K562 (cell line): ENCODE measurements at regions not wholly inside any gene's neighbourhood (a gene's known extent, or its start where the extent isn't known, plus 50 kb on each side); places are given as distances from the start of the nearest gene placed in this dataset.

Experiments used
- ATAC-seq: fragments of 200-7000 bp; cut with Tn5 transposase; 3 replicates; pipeline ENCODE4 v1.9.1; 2020; ENCODE audit warnings: moderate library complexity
- BruUV-seq: library from RNA; stranded (reverse); fragments of 400-500 nt; replicated peaks from 2 replicates; lab custom pipeline; 2021; lab: Mats Ljungman, UMichigan
- CTCF ChIA-PET: fragments of 300-600 bp; formaldehyde crosslinking; extraction: SDS; loops from one replicate; lab custom pipeline; 2021; ENCODE audit warnings: low intra/inter-chr PET ratio; lab: Yijun Ruan, JAX
- POLR2A ChIA-PET: fragments of 300-600, 350-650 bp; sonication (Branson Sonifier 250); formaldehyde crosslinking; extraction: SDS; loops from one replicate; lab custom pipeline; 2021; ENCODE audit warnings: antibody characterized with exemption, inconsistent platforms; lab: Yijun Ruan, JAX
- DNase-seq, 4 experiments: peaks; one replicate each; pipeline versions ENCODE4 v3.0.0 to v3.0.0-alpha.2; 2011 to 2018; ENCODE audit warnings: low spot score in 3 of 4, mixed read lengths in 3 of 4; ENCODE audit errors: extremely low read depth in 1 of 4
- FAIRE-seq: peaks from 2 replicates; lab custom pipeline; 2011; peaks lifted over from hg19 to GRCh38; lab: Jason Lieb, UNC
- H2AFZ ChIP-seq: 2 replicates; pipeline ENCODE4 v1.6.0; 2011; ENCODE audit warnings: low read depth, low read length, control low read depth, inconsistent platforms
- H3K27ac ChIP-seq: fragments of 200-600 bp; 3 replicates; pipeline ENCODE4 v1.8.0; 2011; ENCODE audit warnings: low read depth, mild to moderate bottlenecking, control low read depth, inconsistent platforms, low read length, moderate library complexity, mixed read lengths; ENCODE audit errors: extremely low read depth
- H3K27me3 ChIP-seq, 2 experiments: fragments of 300-600 bp in 1 of 2; 2 replicates in 1 of 2; 3 replicates in 1 of 2; pipeline versions ENCODE4 v1.6.0 to v1.8.0; 2011; ENCODE audit warnings: inconsistent platforms in 2 of 2, low read length in 2 of 2, mild to moderate bottlenecking in 1 of 2, mixed read lengths in 1 of 2, moderate library complexity in 1 of 2; ENCODE audit not compliant: control insufficient read depth in 2 of 2, insufficient read depth in 2 of 2
- H3K36me3 ChIP-seq: fragments of 300-600 bp; 3 replicates; pipeline ENCODE4 v1.8.0; 2011; ENCODE audit warnings: mild to moderate bottlenecking, low read length, inconsistent platforms; ENCODE audit not compliant: control insufficient read depth, insufficient read depth
- H3K4me1 ChIP-seq, 2 experiments: fragments of 200-600 bp in 1 of 2; replicated peaks in 1 of 2; 2 replicates in 1 of 2; 3 replicates in 1 of 2; pipeline versions ENCODE4 v1.5.1 to v1.8.0; 2011; ENCODE audit warnings: inconsistent platforms in 2 of 2, low read length in 2 of 2, mild to moderate bottlenecking in 1 of 2, mixed read lengths in 1 of 2, moderate library complexity in 1 of 2; ENCODE audit not compliant: control insufficient read depth in 2 of 2, insufficient read depth in 2 of 2
- H3K4me2 ChIP-seq: 2 replicates; pipeline ENCODE4 v1.6.1; 2011; ENCODE audit warnings: low read length, control low read depth, inconsistent platforms, mixed read lengths; ENCODE audit not compliant: insufficient read depth
- H3K4me3 ChIP-seq: fragments of 200-600 bp; sonication (generic), shearing (Covaris generic); 2 replicates; pipeline ENCODE4 v1.5.1; 2016; ENCODE audit warnings: control low read depth, inconsistent platforms
- H3K79me2 ChIP-seq: fragments of 200-600 bp; 3 replicates; pipeline ENCODE4 v1.8.0; 2011; ENCODE audit warnings: low read length, inconsistent platforms; ENCODE audit not compliant: control insufficient read depth, insufficient read depth
- H3K9ac ChIP-seq, 2 experiments: 2 replicates each; pipeline versions ENCODE4 v1.6.0 to v1.6.1; 2011; ENCODE audit warnings: low read depth in 2 of 2, low read length in 2 of 2, control low read depth in 1 of 2, inconsistent platforms in 1 of 2, mild to moderate bottlenecking in 1 of 2, mixed read lengths in 1 of 2; ENCODE audit not compliant: insufficient read depth in 1 of 2
- H3K9me1 ChIP-seq: one replicate; pipeline ENCODE4 v1.6.0; 2011; ENCODE audit warnings: inconsistent platforms, mild to moderate bottlenecking, low read length, moderate library complexity; ENCODE audit not compliant: control insufficient read depth, insufficient read depth
- H3K9me3 ChIP-seq: replicated peaks from 2 replicates; pipeline ENCODE4 v1.5.1; 2011; ENCODE audit warnings: low read depth, low read length, inconsistent platforms; ENCODE audit not compliant: control insufficient read depth, insufficient read depth
- H4K20me1 ChIP-seq: replicated peaks from 2 replicates; pipeline ENCODE4 v1.6.1; 2011; ENCODE audit warnings: low read length, inconsistent platforms, mixed read lengths; ENCODE audit not compliant: control insufficient read depth, insufficient read depth
- CEBPB ChIP-seq: fragments of 450-650 bp; IDR thresholded peaks from 2 replicates; pipeline ENCODE4 v1.6.1; 2016; ENCODE audit warnings: missing genetic modification characterization, missing compliant biosample characterization
- ETV1 ChIP-seq: fragments of 450-650 bp; conservative IDR thresholded peaks from 2 replicates; pipeline ENCODE4 v1.6.1; 2016; ENCODE audit warnings: missing genetic modification characterization, control low read depth, low read depth, missing compliant biosample characterization
- FOXA3 ChIP-seq, 2 experiments: fragments of 450-650 bp in 1 of 2; sonication (generic) in 1 of 2; formaldehyde crosslinking; IDR thresholded peaks in 1 of 2; conservative IDR thresholded peaks in 1 of 2; 2 replicates each; pipeline versions ENCODE4 v1.4.0 to v1.8.0; 2020 to 2022; ENCODE audit warnings: mild to moderate bottlenecking in 2 of 2, missing genetic modification reagents in 1 of 2
- POLR2A ChIP-seq: fragments of 450-650 bp; conservative IDR thresholded peaks from 2 replicates; pipeline ENCODE4 v1.6.1; 2016
- REST ChIP-seq, 2 experiments: fragments of 450-650 bp; formaldehyde crosslinking in 1 of 2; IDR thresholded peaks; 2 replicates each; pipeline versions ENCODE4 v1.4.0 to v1.6.1; 2014 to 2020; ENCODE audit warnings: mild to moderate bottlenecking in 2 of 2, borderline replicate concordance in 1 of 2, low read depth in 1 of 2
- SNIP1 ChIP-seq: fragments of 450-650 bp; IDR thresholded peaks from 2 replicates; pipeline ENCODE4 v1.7.1; 2017; ENCODE audit warnings: low read depth, mild to moderate bottlenecking
- TEAD2 ChIP-seq: fragments of 450-650 bp; IDR thresholded peaks from 2 replicates; pipeline ENCODE4 v1.6.1; 2016; ENCODE audit warnings: missing genetic modification characterization, control low read depth, missing compliant biosample characterization
- TFAM ChIP-seq: fragments of 250-450 bp; sonication (Bioruptor Pico); conservative IDR thresholded peaks from 2 replicates; pipeline ENCODE4 v1.5.0; 2021; ENCODE audit warnings: mild to moderate bottlenecking, moderate library complexity
- ZNF431 ChIP-seq: sonication (generic); formaldehyde crosslinking; IDR thresholded peaks from 2 replicates; pipeline ENCODE4 v1.8.0; 2022; ENCODE audit warnings: mild to moderate bottlenecking, missing genetic modification reagents
- ZNF76 ChIP-seq: fragments of 250-450 bp; sonication (Bioruptor Pico); IDR thresholded peaks from 2 replicates; pipeline ENCODE4 v1.4.0; 2020; ENCODE audit warnings: mild to moderate bottlenecking, moderate library complexity, borderline replicate concordance
- ZNF780A ChIP-seq: fragments of 250-450 bp; sonication (Bioruptor Pico); IDR thresholded peaks from 2 replicates; pipeline ENCODE4 v1.5.0; 2021; ENCODE audit warnings: mild to moderate bottlenecking
- WGBS: fragments of 100-300 bp; shearing (Covaris generic); methylation state at CpG from one replicate; pipeline ENCODE4 v1.1.6; 2016; ENCODE audit warnings: low coverage, mixed read lengths; ENCODE audit not compliant: insufficient coverage; ENCODE audit errors: missing lambda C conversion rate; 5-methylcytosine and 5-hydroxymethylcytosine counted together
- in situ Hi-C: fragments of 300-500 bp; cut with MboI; formaldehyde crosslinking; loops from 4 replicates; pipeline ENCODE4 v1.15.0; 2018; ENCODE audit warnings: inconsistent platforms, mixed read lengths
- intact Hi-C: fragments of 100-400 bp; cut with micrococcal nuclease; formaldehyde crosslinking; loops from 2 replicates; pipeline ENCODE4 v1.14.2; 2022
- TF ChIP-seq, protein P1 (sequence below): fragments of 450-650 bp; IDR thresholded peaks from 2 replicates; pipeline ENCODE4 v1.7.1; 2018; ENCODE audit warnings: mild to moderate bottlenecking, low read depth; ENCODE audit not compliant: partially characterized antibody

DNA sequence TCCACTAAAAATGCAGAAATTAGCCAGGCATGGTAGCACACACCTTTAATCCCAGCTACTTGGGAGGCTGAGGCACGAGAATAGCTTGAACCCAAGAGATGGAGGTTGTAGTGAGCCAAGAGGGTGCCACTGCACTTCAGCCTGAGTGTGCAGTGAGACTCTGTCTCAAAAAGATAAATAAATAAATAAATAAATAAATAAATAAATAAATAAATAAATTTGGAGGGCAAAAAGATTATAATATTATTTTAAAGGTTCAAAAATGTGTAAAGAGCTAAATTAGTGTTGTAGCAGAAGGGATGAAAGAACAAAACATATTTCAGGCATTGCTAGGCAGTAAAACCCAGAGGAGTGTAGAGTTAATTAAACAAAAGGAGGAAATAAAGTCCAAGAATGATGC, 1136.4 kb upstream of the CDH2 start (continued):
- TF ChIP-seq ZNF431 (CRISPR knock-in tag) (no peak), POLR2A (no peak), TFAM (no peak), FOXA3 (CRISPR knock-in tag; conservative IDR thresholded peaks at IDR 0.05 in 1 of 2, IDR thresholded peaks at IDR 0.05 in 1 of 2) (no peak), ZNF780A (CRISPR knock-in tag) (no peak), CEBPB (no peak)

DNA sequence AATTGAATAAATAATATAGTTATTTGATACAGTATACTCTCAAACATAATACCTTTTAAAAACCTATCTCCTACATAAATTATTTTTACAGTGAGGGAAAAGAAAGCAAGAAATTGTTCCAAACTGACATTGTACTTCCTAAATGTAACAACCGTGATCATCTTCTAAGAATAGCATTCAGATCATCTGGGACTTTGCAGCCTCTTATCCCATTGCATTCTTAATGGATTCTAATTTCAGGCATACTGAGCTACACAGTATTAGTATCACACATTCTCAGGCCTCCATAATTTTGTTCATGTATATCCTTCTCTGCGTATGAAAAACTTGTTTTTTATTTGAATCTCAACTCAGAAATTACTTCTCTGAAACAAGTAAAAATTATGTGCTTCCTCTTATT, 1134.7 kb upstream of the CDH2 start:
- Histone ChIP-seq H3K27me3 (no peaks in the 10 kb centered on the region), H3K27ac (no peak overlapping the region), H3K9me1 (no peaks in the 10 kb centered on the region), H3K9me3 (no peaks in the 10 kb centered on the region; the same call in 1 of the 2 replicates), H4K20me1 (no peaks in the 10 kb centered on the region), H3K4me3 (no peak overlapping the region), H3K4me1 (no peaks in the 10 kb centered on the region), H3K4me2 (no peak overlapping the region), H2AFZ (no peak overlapping the region), H3K36me3 (no peaks in the 10 kb centered on the region), H3K9ac (no peak overlapping the region), H3K79me2 (no peaks in the 10 kb centered on the region)
- ATAC-seq (no peak), FAIRE-seq (no peak), DNase-seq (no peak)
- POLR2A ChIA-PET: no interaction called here
- in situ Hi-C loops: no loop called here
- intact Hi-C loops: no loop called here
- no TSS peak for BruUV-seq
- WGBS: 5% methylated on average over 2 of the region's 2 CpGs
- CTCF ChIA-PET: no interaction called here
- TF ChIP-seq TEAD2 (tag) (no peak), REST (IDR thresholded peaks at IDR 0.05; ENCODE audit: borderline replicate concordance) (no peak), REST (CRISPR knock-in tag; IDR thresholded peaks at IDR 0.05; ENCODE audit: low read depth) (no peak), SNIP1 (no peak), ETV1 (tag) (no peak), ZNF76 (CRISPR knock-in tag) (no peak)
- TF ChIP-seq, protein P1, sequence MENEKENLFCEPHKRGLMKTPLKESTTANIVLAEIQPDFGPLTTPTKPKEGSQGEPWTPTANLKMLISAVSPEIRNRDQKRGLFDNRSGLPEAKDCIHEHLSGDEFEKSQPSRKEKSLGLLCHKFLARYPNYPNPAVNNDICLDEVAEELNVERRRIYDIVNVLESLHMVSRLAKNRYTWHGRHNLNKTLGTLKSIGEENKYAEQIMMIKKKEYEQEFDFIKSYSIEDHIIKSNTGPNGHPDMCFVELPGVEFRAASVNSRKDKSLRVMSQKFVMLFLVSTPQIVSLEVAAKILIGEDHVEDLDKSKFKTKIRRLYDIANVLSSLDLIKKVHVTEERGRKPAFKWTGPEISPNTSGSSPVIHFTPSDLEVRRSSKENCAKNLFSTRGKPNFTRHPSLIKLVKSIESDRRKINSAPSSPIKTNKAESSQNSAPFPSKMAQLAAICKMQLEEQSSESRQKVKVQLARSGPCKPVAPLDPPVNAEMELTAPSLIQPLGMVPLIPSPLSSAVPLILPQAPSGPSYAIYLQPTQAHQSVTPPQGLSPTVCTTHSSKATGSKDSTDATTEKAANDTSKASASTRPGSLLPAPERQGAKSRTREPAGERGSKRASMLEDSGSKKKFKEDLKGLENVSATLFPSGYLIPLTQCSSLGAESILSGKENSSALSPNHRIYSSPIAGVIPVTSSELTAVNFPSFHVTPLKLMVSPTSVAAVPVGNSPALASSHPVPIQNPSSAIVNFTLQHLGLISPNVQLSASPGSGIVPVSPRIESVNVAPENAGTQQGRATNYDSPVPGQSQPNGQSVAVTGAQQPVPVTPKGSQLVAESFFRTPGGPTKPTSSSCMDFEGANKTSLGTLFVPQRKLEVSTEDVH: no peak
